ENCODE measurements at regions not wholly inside any gene's neighbourhood (a gene's known extent, or its start where the extent isn't known, plus 50 kb on each side); places are given as distances from the start of the nearest gene placed in this dataset.

- TF ChIP-seq REST (IDR thresholded peaks at IDR 0.05) (no peak), CTCF (IDR thresholded peaks at IDR 0.05; ENCODE audit: low read depth, low read length, missing input control) (no peak), RAD21 (IDR thresholded peaks at IDR 0.05) (no peak), EGR1 (IDR thresholded peaks at IDR 0.05; ENCODE audit: low read depth in 2 of 2) (no peak), RXRA (IDR thresholded peaks at IDR 0.05) (no peak), GABPA (IDR thresholded peaks at IDR 0.05 in 1 of 2, conservative IDR thresholded peaks at IDR 0.05 in 1 of 2) (no peak), FOXA1 (IDR thresholded peaks at IDR 0.05) (no peak), JUND (IDR thresholded peaks at IDR 0.05) (no peak), YY1 (IDR thresholded peaks at IDR 0.05) (no peak), ZBTB33 (IDR thresholded peaks at IDR 0.05) (no peak), SP1 (IDR thresholded peaks at IDR 0.05) (no peak), TAF1 (conservative IDR thresholded peaks at IDR 0.05) (no peak), MAX (IDR thresholded peaks at IDR 0.05) (no peak), ATF3 (IDR thresholded peaks at IDR 0.05) (no peak)
Observed at GRCh38 chr17:27217631-27218030, 76.3 kb upstream of the WSB1 start.

All from liver (tissue), 3 donors.